H1 (cell line): ENCODE measurements at regions not wholly inside any gene's neighbourhood (a gene's known extent, or its start where the extent isn't known, plus 50 kb on each side); places are given as distances from the start of the nearest gene placed in this dataset.

Experiments used
- RNF2 ChIP-seq: fragments of 200-900, 300-1000 bp; sonication (generic); IDR thresholded peaks from 2 replicates; pipeline ENCODE4 v1.7.1; 2016; ENCODE audit warnings: borderline replicate concordance, low read depth, mild to moderate bottlenecking, antibody characterized with exemption, low read length; ENCODE audit not compliant: poor library complexity, severe bottlenecking; ENCODE audit errors: missing control alignments
- USF2 ChIP-seq: IDR thresholded peaks from 2 replicates; pipeline ENCODE4 v1.6.1; 2011; ENCODE audit warnings: low read length, improper control_type of control experiment

- TF ChIP-seq RNF2 (no peak), USF2 (no peak)
Measured at GRCh38 chr16:9425236-9425635, 333.8 kb downstream of the HAPSTR1 start (continued).
